K562 (cell line): ENCODE measurements at regions not wholly inside any gene's neighbourhood (a gene's known extent, or its start where the extent isn't known, plus 50 kb on each side); places are given as distances from the start of the nearest gene placed in this dataset.

Experiments used
- ATAC-seq: fragments of 200-7000 bp; cut with Tn5 transposase; 3 replicates; pipeline ENCODE4 v1.9.1; 2020; ENCODE audit warnings: moderate library complexity
- BruUV-seq: library from RNA; stranded (reverse); fragments of 400-500 nt; replicated peaks from 2 replicates; lab custom pipeline; 2021; lab: Mats Ljungman, UMichigan
- CTCF ChIA-PET: fragments of 300-600 bp; formaldehyde crosslinking; extraction: SDS; loops from one replicate; lab custom pipeline; 2021; ENCODE audit warnings: low intra/inter-chr PET ratio; lab: Yijun Ruan, JAX
- POLR2A ChIA-PET: fragments of 300-600, 350-650 bp; sonication (Branson Sonifier 250); formaldehyde crosslinking; extraction: SDS; loops from one replicate; lab custom pipeline; 2021; ENCODE audit warnings: antibody characterized with exemption, inconsistent platforms; lab: Yijun Ruan, JAX
- DNase-seq, 4 experiments: peaks; one replicate each; pipeline versions ENCODE4 v3.0.0 to v3.0.0-alpha.2; 2011 to 2018; ENCODE audit warnings: low spot score in 3 of 4, mixed read lengths in 3 of 4; ENCODE audit errors: extremely low read depth in 1 of 4
- FAIRE-seq: peaks from 2 replicates; lab custom pipeline; 2011; peaks lifted over from hg19 to GRCh38; lab: Jason Lieb, UNC
- H2AFZ ChIP-seq: 2 replicates; pipeline ENCODE4 v1.6.0; 2011; ENCODE audit warnings: low read depth, low read length, control low read depth, inconsistent platforms
- H3K27ac ChIP-seq: fragments of 200-600 bp; 3 replicates; pipeline ENCODE4 v1.8.0; 2011; ENCODE audit warnings: low read depth, mild to moderate bottlenecking, control low read depth, inconsistent platforms, low read length, moderate library complexity, mixed read lengths; ENCODE audit errors: extremely low read depth
- H3K27me3 ChIP-seq, 2 experiments: fragments of 300-600 bp in 1 of 2; 2 replicates in 1 of 2; 3 replicates in 1 of 2; pipeline versions ENCODE4 v1.6.0 to v1.8.0; 2011; ENCODE audit warnings: inconsistent platforms in 2 of 2, low read length in 2 of 2, mild to moderate bottlenecking in 1 of 2, mixed read lengths in 1 of 2, moderate library complexity in 1 of 2; ENCODE audit not compliant: control insufficient read depth in 2 of 2, insufficient read depth in 2 of 2
- H3K36me3 ChIP-seq: fragments of 300-600 bp; 3 replicates; pipeline ENCODE4 v1.8.0; 2011; ENCODE audit warnings: mild to moderate bottlenecking, low read length, inconsistent platforms; ENCODE audit not compliant: control insufficient read depth, insufficient read depth
- H3K4me1 ChIP-seq, 2 experiments: fragments of 200-600 bp in 1 of 2; replicated peaks in 1 of 2; 2 replicates in 1 of 2; 3 replicates in 1 of 2; pipeline versions ENCODE4 v1.5.1 to v1.8.0; 2011; ENCODE audit warnings: inconsistent platforms in 2 of 2, low read length in 2 of 2, mild to moderate bottlenecking in 1 of 2, mixed read lengths in 1 of 2, moderate library complexity in 1 of 2; ENCODE audit not compliant: control insufficient read depth in 2 of 2, insufficient read depth in 2 of 2
- H3K4me2 ChIP-seq: 2 replicates; pipeline ENCODE4 v1.6.1; 2011; ENCODE audit warnings: low read length, control low read depth, inconsistent platforms, mixed read lengths; ENCODE audit not compliant: insufficient read depth
- H3K4me3 ChIP-seq: fragments of 200-600 bp; sonication (generic), shearing (Covaris generic); 2 replicates; pipeline ENCODE4 v1.5.1; 2016; ENCODE audit warnings: control low read depth, inconsistent platforms
- H3K79me2 ChIP-seq: fragments of 200-600 bp; 3 replicates; pipeline ENCODE4 v1.8.0; 2011; ENCODE audit warnings: low read length, inconsistent platforms; ENCODE audit not compliant: control insufficient read depth, insufficient read depth
- H3K9ac ChIP-seq, 2 experiments: 2 replicates each; pipeline versions ENCODE4 v1.6.0 to v1.6.1; 2011; ENCODE audit warnings: low read depth in 2 of 2, low read length in 2 of 2, control low read depth in 1 of 2, inconsistent platforms in 1 of 2, mild to moderate bottlenecking in 1 of 2, mixed read lengths in 1 of 2; ENCODE audit not compliant: insufficient read depth in 1 of 2
- H3K9me1 ChIP-seq: one replicate; pipeline ENCODE4 v1.6.0; 2011; ENCODE audit warnings: inconsistent platforms, mild to moderate bottlenecking, low read length, moderate library complexity; ENCODE audit not compliant: control insufficient read depth, insufficient read depth
- H3K9me3 ChIP-seq: replicated peaks from 2 replicates; pipeline ENCODE4 v1.5.1; 2011; ENCODE audit warnings: low read depth, low read length, inconsistent platforms; ENCODE audit not compliant: control insufficient read depth, insufficient read depth
- H4K20me1 ChIP-seq: replicated peaks from 2 replicates; pipeline ENCODE4 v1.6.1; 2011; ENCODE audit warnings: low read length, inconsistent platforms, mixed read lengths; ENCODE audit not compliant: control insufficient read depth, insufficient read depth
- ARID2 ChIP-seq: fragments of 450-650 bp; IDR thresholded peaks from 2 replicates; pipeline ENCODE4 v1.6.1; 2017; ENCODE audit warnings: antibody characterized with exemption, mild to moderate bottlenecking
- KDM5B ChIP-seq: fragments of 200-600 bp; sonication (generic); IDR thresholded peaks from 2 replicates; pipeline ENCODE4 v1.6.1; 2012; ENCODE audit warnings: low read depth, mild to moderate bottlenecking, moderate library complexity, low read length, control low read depth, inconsistent platforms; ENCODE audit not compliant: insufficient replicate concordance
- MCM2 ChIP-seq: fragments of 450-650 bp; IDR thresholded peaks from 2 replicates; pipeline ENCODE4 v1.6.1; 2017; ENCODE audit warnings: low read depth, mild to moderate bottlenecking
- SRSF3 ChIP-seq: fragments of 200-400 bp; formaldehyde crosslinking; IDR thresholded peaks from 2 replicates; pipeline ENCODE4 v1.6.1; 2016; ENCODE audit warnings: mild to moderate bottlenecking, low read length, moderate library complexity; ENCODE audit not compliant: insufficient read depth
- TEAD4 ChIP-seq, 2 experiments: sonication (generic) in 1 of 2; formaldehyde crosslinking in 1 of 2; IDR thresholded peaks; 2 replicates each; pipeline versions ENCODE4 v1.6.1 to v1.8.0; 2012 to 2022; ENCODE audit warnings: borderline replicate concordance in 1 of 2, inconsistent platforms in 1 of 2, low read length in 1 of 2, mild to moderate bottlenecking in 1 of 2, missing genetic modification reagents in 1 of 2
- ZFPM2 ChIP-seq: fragments of 250-450 bp; sonication (Bioruptor Pico); IDR thresholded peaks from 2 replicates; pipeline ENCODE4 v1.5.1; 2022; ENCODE audit warnings: mild to moderate bottlenecking
- ZNF318 ChIP-seq, 2 experiments: fragments of 450-650 bp; IDR thresholded peaks; 2 replicates each; pipeline ENCODE4 v1.6.1; 2016; ENCODE audit warnings: mild to moderate bottlenecking in 2 of 2, borderline replicate concordance in 1 of 2, low read depth in 1 of 2, moderate library complexity in 1 of 2
- WGBS: fragments of 100-300 bp; shearing (Covaris generic); methylation state at CpG from one replicate; pipeline ENCODE4 v1.1.6; 2016; ENCODE audit warnings: low coverage, mixed read lengths; ENCODE audit not compliant: insufficient coverage; ENCODE audit errors: missing lambda C conversion rate; 5-methylcytosine and 5-hydroxymethylcytosine counted together
- in situ Hi-C: fragments of 300-500 bp; cut with MboI; formaldehyde crosslinking; loops from 4 replicates; pipeline ENCODE4 v1.15.0; 2018; ENCODE audit warnings: inconsistent platforms, mixed read lengths
- intact Hi-C: fragments of 100-400 bp; cut with micrococcal nuclease; formaldehyde crosslinking; loops from 2 replicates; pipeline ENCODE4 v1.14.2; 2022
- TF ChIP-seq, protein P1 (sequence below): fragments of 450-650 bp; formaldehyde crosslinking; IDR thresholded peaks from 2 replicates; pipeline ENCODE4 v1.4.0; 2022; ENCODE audit warnings: mild to moderate bottlenecking, moderate library complexity
- TF ChIP-seq, protein P2 (sequence below): sonication (generic); formaldehyde crosslinking; IDR thresholded peaks from 2 replicates; pipeline ENCODE4 v1.8.0; 2022; ENCODE audit warnings: missing genetic modification reagents, mild to moderate bottlenecking, moderate library complexity, borderline replicate concordance

DNA sequence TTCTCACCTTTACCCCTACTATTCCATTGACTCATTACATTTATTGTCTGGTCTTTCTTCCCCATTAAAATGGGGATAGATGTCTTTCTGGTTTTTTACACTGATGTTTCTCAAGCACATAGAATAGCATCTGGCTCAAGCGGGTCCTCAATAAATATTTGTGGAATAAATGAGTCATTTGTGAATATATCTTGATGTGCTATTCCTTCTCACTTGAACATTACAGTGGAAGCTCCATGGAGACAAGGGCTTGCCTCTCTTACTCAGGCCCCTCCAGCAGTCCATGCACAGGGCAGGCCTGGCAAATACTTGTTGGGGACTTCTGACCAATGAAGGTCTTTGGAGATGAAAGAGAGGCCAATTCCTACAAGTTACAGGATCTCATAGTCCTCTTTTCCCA lies 151.7 kb upstream of the TAS2R1 start:
- WGBS: 0% methylated on average over 1 of the region's 1 CpG
- Histone ChIP-seq H3K9ac (no peak overlapping the region), H4K20me1 (no peaks in the 10 kb centered on the region), H2AFZ (no peak overlapping the region), H3K9me3 (no peaks in the 10 kb centered on the region), H3K9me1 (no peaks in the 10 kb centered on the region), H3K79me2 (no peaks in the 10 kb centered on the region), H3K4me2 (no peak overlapping the region), H3K27ac (no peak overlapping the region), H3K27me3 (no peaks in the 10 kb centered on the region), H3K36me3 (no peaks in the 10 kb centered on the region), H3K4me3 (no peak overlapping the region), H3K4me1 (no peaks in the 10 kb centered on the region)
- CTCF ChIA-PET: no interaction called here
- POLR2A ChIA-PET: no interaction called here
- ATAC-seq (no peak), DNase-seq (no peak), FAIRE-seq (no peak)
- no peak for TF ChIP-seq KDM5B
- TF ChIP-seq TEAD4 (IDR thresholded peaks at IDR 0.05; ENCODE audit: low read length): no peak
- no peak for TF ChIP-seq TEAD4 (CRISPR knock-in tag; IDR thresholded peaks at IDR 0.05; ENCODE audit: borderline replicate concordance)
- TF ChIP-seq ZFPM2: no peak
- no peak for TF ChIP-seq ZNF318 (IDR thresholded peaks at IDR 0.05; ENCODE audit: borderline replicate concordance in 1 of 2, low read depth in 1 of 2)
- no peak for TF ChIP-seq MCM2
- no peak for TF ChIP-seq ARID2
- TF ChIP-seq, protein P1, sequence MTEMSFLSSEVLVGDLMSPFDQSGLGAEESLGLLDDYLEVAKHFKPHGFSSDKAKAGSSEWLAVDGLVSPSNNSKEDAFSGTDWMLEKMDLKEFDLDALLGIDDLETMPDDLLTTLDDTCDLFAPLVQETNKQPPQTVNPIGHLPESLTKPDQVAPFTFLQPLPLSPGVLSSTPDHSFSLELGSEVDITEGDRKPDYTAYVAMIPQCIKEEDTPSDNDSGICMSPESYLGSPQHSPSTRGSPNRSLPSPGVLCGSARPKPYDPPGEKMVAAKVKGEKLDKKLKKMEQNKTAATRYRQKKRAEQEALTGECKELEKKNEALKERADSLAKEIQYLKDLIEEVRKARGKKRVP (CRISPR knock-in tag): no peak
- TF ChIP-seq SRSF3: no peak
- TF ChIP-seq, protein P2, sequence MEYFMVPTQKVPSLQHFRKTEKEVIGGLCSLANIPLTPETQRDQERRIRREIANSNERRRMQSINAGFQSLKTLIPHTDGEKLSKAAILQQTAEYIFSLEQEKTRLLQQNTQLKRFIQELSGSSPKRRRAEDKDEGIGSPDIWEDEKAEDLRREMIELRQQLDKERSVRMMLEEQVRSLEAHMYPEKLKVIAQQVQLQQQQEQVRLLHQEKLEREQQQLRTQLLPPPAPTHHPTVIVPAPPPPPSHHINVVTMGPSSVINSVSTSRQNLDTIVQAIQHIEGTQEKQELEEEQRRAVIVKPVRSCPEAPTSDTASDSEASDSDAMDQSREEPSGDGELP (CRISPR knock-in tag): no peak
- intact Hi-C loops (no loop called here), in situ Hi-C loops (no loop called here)
- BruUV-seq: no TSS peak
